SK-N-SH (cell line): ENCODE measurements at regions not wholly inside any gene's neighbourhood (a gene's known extent, or its start where the extent isn't known, plus 50 kb on each side); places are given as distances from the start of the nearest gene placed in this dataset.

ENCODE experiments used
- CHD2 ChIP-seq: fragments of 150-350 bp; IDR thresholded peaks from 2 replicates; pipeline ENCODE4 v1.6.1; 2018; ENCODE audit warnings: low read length; ENCODE audit not compliant: partially characterized antibody
- FOXJ3 ChIP-seq: sonication (generic); formaldehyde crosslinking; IDR thresholded peaks from 2 replicates; pipeline ENCODE4 v1.5.1; 2020; ENCODE audit warnings: mild to moderate bottlenecking, missing genetic modification reagents
- POLR2AphosphoS5 ChIP-seq: IDR thresholded peaks from 2 replicates; pipeline ENCODE4 v1.6.1; 2012; ENCODE audit warnings: low read depth, low read length
- SMC3 ChIP-seq: IDR thresholded peaks from 2 replicates; pipeline ENCODE4 v1.6.1; 2012; ENCODE audit warnings: low read depth, low read length, improper control_type of control experiment
- TF ChIP-seq, protein P1 (sequence below): fragments of 150-350 bp; IDR thresholded peaks from 2 replicates; pipeline ENCODE4 v1.6.1; 2017; ENCODE audit warnings: antibody characterized with exemption, low read length, low read depth, borderline replicate concordance
- TF ChIP-seq, protein P2 (sequence below): fragments of 200-600 bp; sonication (generic); IDR thresholded peaks from 2 replicates; pipeline ENCODE4 v1.6.1; 2017; ENCODE audit warnings: antibody characterized with exemption, mild to moderate bottlenecking, moderate library complexity

DNA sequence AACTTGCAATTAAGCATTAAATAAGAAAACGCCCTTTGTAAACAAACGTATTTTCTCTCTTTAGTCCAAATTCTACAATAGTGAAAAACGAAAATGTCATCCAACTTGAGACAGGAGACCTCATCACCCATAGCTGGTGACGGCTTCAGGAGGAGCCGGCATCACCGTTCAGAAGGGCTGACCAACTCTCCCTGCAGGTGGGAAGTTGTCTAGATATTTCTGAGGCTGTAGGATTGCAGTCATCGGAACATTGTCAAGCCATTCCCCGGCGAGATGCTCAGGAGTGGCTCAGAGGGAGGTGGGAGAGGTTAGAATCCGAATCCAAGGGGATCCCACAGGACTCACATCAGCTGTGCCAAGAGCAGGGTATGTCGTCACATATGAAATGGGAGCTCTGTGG is 76.7 kb downstream of the RBFOX3 start:
- TF ChIP-seq POLR2AphosphoS5 (no peak), CHD2 (no peak), FOXJ3 (CRISPR knock-in tag) (no peak), SMC3 (no peak)
- TF ChIP-seq, protein P1, sequence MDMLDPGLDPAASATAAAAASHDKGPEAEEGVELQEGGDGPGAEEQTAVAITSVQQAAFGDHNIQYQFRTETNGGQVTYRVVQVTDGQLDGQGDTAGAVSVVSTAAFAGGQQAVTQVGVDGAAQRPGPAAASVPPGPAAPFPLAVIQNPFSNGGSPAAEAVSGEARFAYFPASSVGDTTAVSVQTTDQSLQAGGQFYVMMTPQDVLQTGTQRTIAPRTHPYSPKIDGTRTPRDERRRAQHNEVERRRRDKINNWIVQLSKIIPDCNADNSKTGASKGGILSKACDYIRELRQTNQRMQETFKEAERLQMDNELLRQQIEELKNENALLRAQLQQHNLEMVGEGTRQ = no peak
- TF ChIP-seq, protein P2, sequence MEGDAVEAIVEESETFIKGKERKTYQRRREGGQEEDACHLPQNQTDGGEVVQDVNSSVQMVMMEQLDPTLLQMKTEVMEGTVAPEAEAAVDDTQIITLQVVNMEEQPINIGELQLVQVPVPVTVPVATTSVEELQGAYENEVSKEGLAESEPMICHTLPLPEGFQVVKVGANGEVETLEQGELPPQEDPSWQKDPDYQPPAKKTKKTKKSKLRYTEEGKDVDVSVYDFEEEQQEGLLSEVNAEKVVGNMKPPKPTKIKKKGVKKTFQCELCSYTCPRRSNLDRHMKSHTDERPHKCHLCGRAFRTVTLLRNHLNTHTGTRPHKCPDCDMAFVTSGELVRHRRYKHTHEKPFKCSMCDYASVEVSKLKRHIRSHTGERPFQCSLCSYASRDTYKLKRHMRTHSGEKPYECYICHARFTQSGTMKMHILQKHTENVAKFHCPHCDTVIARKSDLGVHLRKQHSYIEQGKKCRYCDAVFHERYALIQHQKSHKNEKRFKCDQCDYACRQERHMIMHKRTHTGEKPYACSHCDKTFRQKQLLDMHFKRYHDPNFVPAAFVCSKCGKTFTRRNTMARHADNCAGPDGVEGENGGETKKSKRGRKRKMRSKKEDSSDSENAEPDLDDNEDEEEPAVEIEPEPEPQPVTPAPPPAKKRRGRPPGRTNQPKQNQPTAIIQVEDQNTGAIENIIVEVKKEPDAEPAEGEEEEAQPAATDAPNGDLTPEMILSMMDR = no peak
